GM21576 (cell line): ENCODE measurements at regions not wholly inside any gene's neighbourhood (a gene's known extent, or its start where the extent isn't known, plus 50 kb on each side); places are given as distances from the start of the nearest gene placed in this dataset.

Source experiments
- ATAC-seq: cut with Tn5 transposase; IDR thresholded peaks from one replicate; pipeline ENCODE4 v1.9.1; 2021; ENCODE audit warnings: mild to moderate bottlenecking, moderate library complexity; ENCODE audit not compliant: unreplicated experiment

GRCh38 chr13:50299546-50300249, 284.5 kb downstream of the KCNRG start:
- no peak for ATAC-seq

GRCh38 chr13:50303963-50304721, 288.9 kb downstream of the KCNRG start:
- no peak for ATAC-seq

- ATAC-seq = no peak
Observed at GRCh38 chr13:50306156-50306555, 290.9 kb downstream of the KCNRG start.

GRCh38 chr13:50309318-50309717, 294.1 kb downstream of the KCNRG start:
- no peak for ATAC-seq

GRCh38 chr13:50309882-50310594, 294.8 kb downstream of the KCNRG start:
- ATAC-seq = no peak

GRCh38 chr13:50310734-50311133, 295.5 kb downstream of the KCNRG start:
- no peak for ATAC-seq

- ATAC-seq = no peak
Observed at GRCh38 chr13:50318887-50319286, 303.6 kb downstream of the KCNRG start.

- ATAC-seq = no peak
Observed at GRCh38 chr13:50319635-50320255, 304.5 kb downstream of the KCNRG start.

- ATAC-seq = no peak
Observed at GRCh38 chr13:50320271-50320862, 305.1 kb downstream of the KCNRG start.

- ATAC-seq = no peak
Observed at GRCh38 chr13:50322006-50322405, 306.8 kb downstream of the KCNRG start.

- no peak for ATAC-seq
Observed at GRCh38 chr13:50323440-50324065, 308.3 kb downstream of the KCNRG start.

- ATAC-seq = no peak
Observed at GRCh38 chr13:50326271-50326670, 311.0 kb downstream of the KCNRG start.

GRCh38 chr13:50326811-50327210, 311.6 kb downstream of the KCNRG start:
- no peak for ATAC-seq

- no peak for ATAC-seq
Observed at GRCh38 chr13:50334115-50334778, 319.0 kb downstream of the KCNRG start.

GRCh38 chr13:50334944-50335343, 319.7 kb downstream of the KCNRG start:
- no peak for ATAC-seq

GRCh38 chr13:50339271-50339670, 324.0 kb downstream of the KCNRG start:
- no peak for ATAC-seq

GRCh38 chr13:50340146-50340545, 324.9 kb downstream of the KCNRG start:
- no peak for ATAC-seq

- ATAC-seq = no peak
Observed at GRCh38 chr13:50340551-50341287, 325.5 kb downstream of the KCNRG start.

- no peak for ATAC-seq
Observed at GRCh38 chr13:50341526-50341925, 326.3 kb downstream of the KCNRG start.
